GM23338 (cell line): ENCODE measurements at regions not wholly inside any gene's neighbourhood (a gene's known extent, or its start where the extent isn't known, plus 50 kb on each side); places are given as distances from the start of the nearest gene placed in this dataset.

Experiments
- ATAC-seq: fragments of 200-7000 bp; cut with Tn5 transposase; 3 replicates; pipeline ENCODE4 v1.9.1; 2020
- DNase-seq: peaks from one replicate; pipeline ENCODE4 v3.0.0-alpha.2; 2015; ENCODE audit warnings: low spot score
- H2AFZ ChIP-seq: fragments of 200-600 bp; sonication (generic); 2 replicates; pipeline ENCODE4 v1.8.0; 2016; ENCODE audit warnings: antibody characterized with exemption, mild to moderate bottlenecking, moderate library complexity
- H3F3A ChIP-seq: fragments of 200-600 bp; sonication (generic); replicated peaks from 2 replicates; pipeline ENCODE4 v1.8.0; 2017; ENCODE audit warnings: antibody characterized with exemption, mixed run types, low read depth
- H3K27ac ChIP-seq: fragments of 200-600 bp; sonication (generic); 2 replicates; pipeline ENCODE4 v1.6.1; 2016; ENCODE audit warnings: low read depth
- H3K27me3 ChIP-seq: fragments of 200-600 bp; sonication (generic); 2 replicates; pipeline ENCODE4 v1.8.0; 2016; ENCODE audit warnings: mild to moderate bottlenecking, mixed run types, moderate library complexity; ENCODE audit not compliant: insufficient read depth
- H3K36me3 ChIP-seq: fragments of 200-600 bp; sonication (generic); 2 replicates; pipeline ENCODE4 v1.8.0; 2016; ENCODE audit warnings: mild to moderate bottlenecking; ENCODE audit not compliant: insufficient read depth
- H3K4me1 ChIP-seq: fragments of 200-600 bp; sonication (generic); 2 replicates; pipeline ENCODE4 v1.8.0; 2016; ENCODE audit warnings: mild to moderate bottlenecking, moderate library complexity; ENCODE audit not compliant: insufficient read depth
- H3K4me2 ChIP-seq: fragments of 200-600 bp; sonication (generic); 2 replicates; pipeline ENCODE4 v1.7.1; 2017; ENCODE audit warnings: mixed run types
- H3K4me3 ChIP-seq: fragments of 200-600 bp; sonication (generic); 2 replicates; pipeline ENCODE4 v1.6.1; 2016; ENCODE audit warnings: mixed run types
- H3K79me2 ChIP-seq: fragments of 200-600 bp; sonication (generic); replicated peaks from 2 replicates; pipeline ENCODE4 v1.8.0; 2017; ENCODE audit warnings: mild to moderate bottlenecking; ENCODE audit not compliant: insufficient read depth
- H3K9me2 ChIP-seq: fragments of 200-600 bp; sonication (generic); 2 replicates; pipeline ENCODE4 v1.8.0; 2017; ENCODE audit not compliant: insufficient read depth
- H4K20me1 ChIP-seq: fragments of 200-600 bp; sonication (generic); replicated peaks from 2 replicates; pipeline ENCODE4 v1.8.0; 2017; ENCODE audit warnings: mild to moderate bottlenecking; ENCODE audit not compliant: insufficient read depth
- H3K27ac Mint-ChIP-seq: 2 replicates; pipeline ENCODE4 v1.8.0; 2020; ENCODE audit warnings: inconsistent platforms, mild to moderate bottlenecking, moderate library complexity, mixed read lengths
- H3K27me3 Mint-ChIP-seq: 3 replicates; pipeline ENCODE4 v1.8.0; 2022; ENCODE audit warnings: low read depth, mild to moderate bottlenecking, moderate library complexity, mixed read lengths, inconsistent platforms; ENCODE audit not compliant: insufficient read depth, poor library complexity
- H3K36me3 Mint-ChIP-seq: 3 replicates; pipeline ENCODE4 v1.8.0; 2021; ENCODE audit warnings: low read depth, mild to moderate bottlenecking, inconsistent platforms, moderate library complexity, mixed read lengths
- H3K4me1 Mint-ChIP-seq: 3 replicates; pipeline ENCODE4 v1.8.0; 2020; ENCODE audit warnings: mild to moderate bottlenecking, inconsistent platforms, mixed read lengths
- H3K4me3 Mint-ChIP-seq: 3 replicates; pipeline ENCODE4 v1.8.0; 2021; ENCODE audit warnings: moderate library complexity, mild to moderate bottlenecking, inconsistent platforms, mixed read lengths
- H3K9me3 Mint-ChIP-seq: 3 replicates; pipeline ENCODE4 v1.8.0; 2020; ENCODE audit warnings: moderate library complexity, mild to moderate bottlenecking, inconsistent platforms, mixed read lengths
- CREB1 ChIP-seq: fragments of 250-450 bp; sonication (Bioruptor Pico); IDR thresholded peaks from 2 replicates; pipeline ENCODE4 v1.5.0; 2020; ENCODE audit warnings: low read depth, mild to moderate bottlenecking, moderate library complexity
- JUNB ChIP-seq: IDR thresholded peaks from one replicate; pipeline ENCODE4 v1.6.1; 2016; ENCODE audit warnings: antibody characterized with exemption; ENCODE audit not compliant: unreplicated experiment
- POLR2AphosphoS5 ChIP-seq: IDR thresholded peaks from 2 replicates; pipeline ENCODE4 v1.6.1; 2016; ENCODE audit warnings: antibody characterized with exemption, low read depth
- TF ChIP-seq, protein P1 (sequence below): fragments of 250-450 bp; sonication (Bioruptor Pico); IDR thresholded peaks from 2 replicates; pipeline ENCODE4 v1.5.0; 2020; ENCODE audit warnings: mild to moderate bottlenecking, moderate library complexity
- TF ChIP-seq, protein P2 (sequence below), 2 experiments: fragments of 200-600 bp in 1 of 2; sonication (generic) in 1 of 2; conservative IDR thresholded peaks; 2 replicates each; pipeline versions ENCODE4 v1.5.1 to v1.6.1; 2016 to 2017; ENCODE audit warnings: antibody characterized with exemption in 2 of 2, low read depth in 2 of 2, mild to moderate bottlenecking in 2 of 2, moderate library complexity in 1 of 2

DNA sequence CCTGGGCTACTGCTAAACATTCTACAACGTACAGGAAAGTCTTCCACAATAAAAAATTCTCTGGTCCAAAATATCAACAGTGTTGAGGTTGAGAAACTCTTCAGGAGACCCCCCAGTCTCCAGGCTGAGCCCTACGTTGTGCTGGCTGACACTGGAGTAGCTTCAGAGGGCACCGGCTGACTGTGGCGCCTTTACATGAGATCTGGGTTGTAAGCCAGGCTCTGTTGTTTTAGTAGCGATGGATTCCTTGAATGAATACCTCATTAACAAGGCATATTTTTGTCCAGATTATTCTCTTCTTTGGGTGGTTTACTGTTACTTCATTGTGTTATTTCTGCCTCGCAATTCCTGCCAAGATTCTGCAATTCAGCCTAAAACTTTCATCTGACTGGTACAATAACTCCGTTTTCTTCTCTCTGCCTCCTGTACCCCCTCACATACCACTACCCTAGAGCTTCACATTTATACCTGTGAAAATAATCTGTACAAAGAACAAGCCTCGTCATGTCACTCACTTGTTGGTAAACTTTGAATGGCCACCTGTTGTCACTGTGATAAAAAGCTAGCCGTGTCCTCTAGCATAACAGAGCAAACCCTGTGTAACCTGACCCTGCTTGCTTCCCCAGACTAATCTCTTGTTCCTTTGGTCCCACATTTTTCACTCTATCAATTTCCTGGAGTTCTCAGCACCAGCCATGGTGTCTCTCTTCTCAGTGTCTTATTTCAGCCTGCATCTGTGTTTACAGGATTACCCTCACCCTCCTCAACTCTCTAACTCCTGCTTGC lies 1476.1 kb upstream of the TENM3 start:
- 0 out of 2 replicates have a peak overlapping the region, but pooled peaks have one; percentile 26 for H3K4me3 ChIP-seq

More for the DNA sequence above, 1476.1 kb upstream of the TENM3 start:
- ATAC-seq: peak; percentile 80
- Mint-ChIP-seq H3K4me3 (peak overlapping the region; percentile 64), H3K9me3 (no peaks in the 10 kb centered on the region), H3K4me1 (peaks cover 58% of the 10 kb centered on the region), H3K36me3 (no peaks in the 10 kb centered on the region; the same call in 2 of the 3 replicates), H3K27ac (peak overlapping the region; percentile 90), H3K27me3 (peaks cover 3% of the 10 kb centered on the region)
- Histone ChIP-seq H3K9me2 (no peaks in the 10 kb centered on the region), H3K27me3 (no peaks in the 10 kb centered on the region), H3K4me2 (peak overlapping the region; percentile 48; the same call in 1 of the 2 replicates), H3K27ac (no peak overlapping the region), H3K4me1 (peaks cover 13% of the 10 kb centered on the region; the same call in 1 of the 2 replicates), H4K20me1 (no peaks in the 10 kb centered on the region), H2AFZ (no peak overlapping the region), H3K79me2 (no peaks in the 10 kb centered on the region), H3K36me3 (no peaks in the 10 kb centered on the region), H3F3A (no peaks in the 10 kb centered on the region)
- DNase-seq: peak; percentile 61
- TF ChIP-seq, protein P1, sequence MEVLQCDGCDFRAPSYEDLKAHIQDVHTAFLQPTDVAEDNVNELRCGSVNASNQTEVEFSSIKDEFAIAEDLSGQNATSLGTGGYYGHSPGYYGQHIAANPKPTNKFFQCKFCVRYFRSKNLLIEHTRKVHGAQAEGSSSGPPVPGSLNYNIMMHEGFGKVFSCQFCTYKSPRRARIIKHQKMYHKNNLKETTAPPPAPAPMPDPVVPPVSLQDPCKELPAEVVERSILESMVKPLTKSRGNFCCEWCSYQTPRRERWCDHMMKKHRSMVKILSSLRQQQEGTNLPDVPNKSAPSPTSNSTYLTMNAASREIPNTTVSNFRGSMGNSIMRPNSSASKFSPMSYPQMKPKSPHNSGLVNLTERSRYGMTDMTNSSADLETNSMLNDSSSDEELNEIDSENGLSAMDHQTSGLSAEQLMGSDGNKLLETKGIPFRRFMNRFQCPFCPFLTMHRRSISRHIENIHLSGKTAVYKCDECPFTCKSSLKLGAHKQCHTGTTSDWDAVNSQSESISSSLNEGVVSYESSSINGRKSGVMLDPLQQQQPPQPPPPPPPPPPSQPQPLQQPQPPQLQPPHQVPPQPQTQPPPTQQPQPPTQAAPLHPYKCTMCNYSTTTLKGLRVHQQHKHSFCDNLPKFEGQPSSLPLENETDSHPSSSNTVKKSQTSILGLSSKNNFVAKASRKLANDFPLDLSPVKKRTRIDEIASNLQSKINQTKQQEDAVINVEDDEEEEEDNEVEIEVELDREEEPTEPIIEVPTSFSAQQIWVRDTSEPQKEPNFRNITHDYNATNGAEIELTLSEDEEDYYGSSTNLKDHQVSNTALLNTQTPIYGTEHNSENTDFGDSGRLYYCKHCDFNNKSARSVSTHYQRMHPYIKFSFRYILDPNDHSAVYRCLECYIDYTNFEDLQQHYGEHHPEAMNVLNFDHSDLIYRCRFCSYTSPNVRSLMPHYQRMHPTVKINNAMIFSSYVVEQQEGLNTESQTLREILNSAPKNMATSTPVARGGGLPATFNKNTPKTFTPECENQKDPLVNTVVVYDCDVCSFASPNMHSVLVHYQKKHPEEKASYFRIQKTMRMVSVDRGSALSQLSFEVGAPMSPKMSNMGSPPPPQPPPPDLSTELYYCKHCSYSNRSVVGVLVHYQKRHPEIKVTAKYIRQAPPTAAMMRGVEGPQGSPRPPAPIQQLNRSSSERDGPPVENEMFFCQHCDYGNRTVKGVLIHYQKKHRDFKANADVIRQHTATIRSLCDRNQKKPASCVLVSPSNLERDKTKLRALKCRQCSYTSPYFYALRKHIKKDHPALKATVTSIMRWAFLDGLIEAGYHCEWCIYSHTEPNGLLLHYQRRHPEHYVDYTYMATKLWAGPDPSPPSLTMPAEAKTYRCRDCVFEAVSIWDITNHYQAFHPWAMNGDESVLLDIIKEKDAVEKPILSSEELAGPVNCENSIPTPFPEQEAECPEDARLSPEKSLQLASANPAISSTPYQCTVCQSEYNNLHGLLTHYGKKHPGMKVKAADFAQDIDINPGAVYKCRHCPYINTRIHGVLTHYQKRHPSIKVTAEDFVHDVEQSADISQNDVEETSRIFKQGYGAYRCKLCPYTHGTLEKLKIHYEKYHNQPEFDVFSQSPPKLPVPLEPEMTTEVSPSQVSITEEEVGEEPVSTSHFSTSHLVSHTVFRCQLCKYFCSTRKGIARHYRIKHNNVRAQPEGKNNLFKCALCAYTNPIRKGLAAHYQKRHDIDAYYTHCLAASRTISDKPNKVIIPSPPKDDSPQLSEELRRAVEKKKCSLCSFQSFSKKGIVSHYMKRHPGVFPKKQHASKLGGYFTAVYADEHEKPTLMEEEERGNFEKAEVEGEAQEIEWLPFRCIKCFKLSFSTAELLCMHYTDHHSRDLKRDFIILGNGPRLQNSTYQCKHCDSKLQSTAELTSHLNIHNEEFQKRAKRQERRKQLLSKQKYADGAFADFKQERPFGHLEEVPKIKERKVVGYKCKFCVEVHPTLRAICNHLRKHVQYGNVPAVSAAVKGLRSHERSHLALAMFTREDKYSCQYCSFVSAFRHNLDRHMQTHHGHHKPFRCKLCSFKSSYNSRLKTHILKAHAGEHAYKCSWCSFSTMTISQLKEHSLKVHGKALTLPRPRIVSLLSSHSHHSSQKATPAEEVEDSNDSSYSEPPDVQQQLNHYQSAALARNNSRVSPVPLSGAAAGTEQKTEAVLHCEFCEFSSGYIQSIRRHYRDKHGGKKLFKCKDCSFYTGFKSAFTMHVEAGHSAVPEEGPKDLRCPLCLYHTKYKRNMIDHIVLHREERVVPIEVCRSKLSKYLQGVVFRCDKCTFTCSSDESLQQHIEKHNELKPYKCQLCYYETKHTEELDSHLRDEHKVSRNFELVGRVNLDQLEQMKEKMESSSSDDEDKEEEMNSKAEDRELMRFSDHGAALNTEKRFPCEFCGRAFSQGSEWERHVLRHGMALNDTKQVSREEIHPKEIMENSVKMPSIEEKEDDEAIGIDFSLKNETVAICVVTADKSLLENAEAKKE (CRISPR knock-in tag): 0 out of 2 replicates have a peak, but pooled peaks have one; percentile 19
- TF ChIP-seq POLR2AphosphoS5 (no peak), CREB1 (CRISPR knock-in tag) (no peak), JUNB (no peak)
- TF ChIP-seq, protein P2, sequence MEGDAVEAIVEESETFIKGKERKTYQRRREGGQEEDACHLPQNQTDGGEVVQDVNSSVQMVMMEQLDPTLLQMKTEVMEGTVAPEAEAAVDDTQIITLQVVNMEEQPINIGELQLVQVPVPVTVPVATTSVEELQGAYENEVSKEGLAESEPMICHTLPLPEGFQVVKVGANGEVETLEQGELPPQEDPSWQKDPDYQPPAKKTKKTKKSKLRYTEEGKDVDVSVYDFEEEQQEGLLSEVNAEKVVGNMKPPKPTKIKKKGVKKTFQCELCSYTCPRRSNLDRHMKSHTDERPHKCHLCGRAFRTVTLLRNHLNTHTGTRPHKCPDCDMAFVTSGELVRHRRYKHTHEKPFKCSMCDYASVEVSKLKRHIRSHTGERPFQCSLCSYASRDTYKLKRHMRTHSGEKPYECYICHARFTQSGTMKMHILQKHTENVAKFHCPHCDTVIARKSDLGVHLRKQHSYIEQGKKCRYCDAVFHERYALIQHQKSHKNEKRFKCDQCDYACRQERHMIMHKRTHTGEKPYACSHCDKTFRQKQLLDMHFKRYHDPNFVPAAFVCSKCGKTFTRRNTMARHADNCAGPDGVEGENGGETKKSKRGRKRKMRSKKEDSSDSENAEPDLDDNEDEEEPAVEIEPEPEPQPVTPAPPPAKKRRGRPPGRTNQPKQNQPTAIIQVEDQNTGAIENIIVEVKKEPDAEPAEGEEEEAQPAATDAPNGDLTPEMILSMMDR (conservative IDR thresholded peaks at IDR 0.05; ENCODE audit: low read depth in 2 of 2): no peak
